ENCODE measurements at regions not wholly inside any gene's neighbourhood (a gene's known extent, or its start where the extent isn't known, plus 50 kb on each side); places are given as distances from the start of the nearest gene placed in this dataset.

GRCh38 chr4:24640366-24640765, 56.0 kb upstream of the DHX15 start:
- TF ChIP-seq BHLHE40 (IDR thresholded peaks at IDR 0.05; ENCODE audit: borderline replicate concordance) (no peak), ARNT (IDR thresholded peaks at IDR 0.05) (no peak), ELF4 (IDR thresholded peaks at IDR 0.05) (no peak), FOXM1 (IDR thresholded peaks at IDR 0.05; ENCODE audit: borderline replicate concordance) (no peak)

Measured in HEK293T (cell line).